ENCODE measurements at regions not wholly inside any gene's neighbourhood (a gene's known extent, or its start where the extent isn't known, plus 50 kb on each side); places are given as distances from the start of the nearest gene placed in this dataset.
"Not testable (repeated sequence)": the region's sequence is repeated elsewhere in the genome, so short reads cannot be mapped to it uniquely, and the experiment has no call there.

DNA sequence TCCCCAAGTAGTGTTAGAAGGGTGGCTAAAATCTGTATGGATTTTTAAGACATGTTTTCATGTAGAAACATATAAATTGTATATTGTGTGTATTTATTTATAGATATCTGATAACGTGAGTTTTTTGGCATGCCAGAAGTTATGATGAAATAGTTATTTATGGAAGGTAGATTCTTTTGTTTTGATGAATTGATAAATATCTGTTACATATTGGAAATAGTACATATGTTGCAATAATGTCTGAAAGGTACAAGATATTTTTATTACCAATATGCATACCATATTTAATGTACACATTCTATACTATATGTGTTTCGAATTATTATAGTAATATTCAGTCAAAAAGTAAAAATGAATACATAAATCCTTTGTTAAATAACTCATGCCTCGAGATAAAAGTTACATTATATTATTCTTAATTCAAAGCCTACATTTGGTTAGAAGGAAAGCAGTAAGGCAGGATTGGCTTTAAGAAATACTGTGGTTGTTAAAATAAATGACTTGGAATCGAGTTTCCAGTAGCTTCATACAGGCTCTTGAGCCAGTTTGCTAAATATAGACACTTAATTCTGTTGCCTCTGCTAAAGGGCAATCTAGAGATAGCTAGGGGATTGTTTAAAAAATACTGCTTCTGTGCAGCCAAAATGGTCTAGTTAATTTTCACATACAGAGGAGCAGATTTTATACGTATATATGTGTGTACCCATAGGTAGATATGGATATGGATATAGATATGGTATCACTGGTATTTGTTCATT, 1175.1 kb upstream of the B3GALT2 start:
- DNase-seq, result no peak

DNA sequence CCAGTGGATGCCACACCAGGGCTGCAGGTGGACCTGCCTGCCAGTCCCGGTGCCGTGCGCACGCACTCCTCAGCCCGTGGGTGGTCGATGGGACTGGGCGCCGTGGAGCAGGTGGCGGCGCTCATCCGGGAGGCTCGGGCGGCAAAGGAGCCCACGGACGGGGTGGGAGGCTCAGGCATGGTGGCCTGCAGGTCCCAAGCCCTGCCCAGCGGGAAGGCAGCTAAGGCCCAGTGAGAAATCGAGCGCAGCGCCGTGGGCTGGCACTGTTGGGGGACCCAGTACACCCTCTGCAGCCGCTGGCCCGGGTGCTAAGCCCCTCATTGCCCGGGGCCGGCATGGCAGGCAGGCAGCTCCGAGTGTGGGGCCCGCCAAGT, 1171.8 kb upstream of the B3GALT2 start:
- DNase-seq, result no peak

DNA sequence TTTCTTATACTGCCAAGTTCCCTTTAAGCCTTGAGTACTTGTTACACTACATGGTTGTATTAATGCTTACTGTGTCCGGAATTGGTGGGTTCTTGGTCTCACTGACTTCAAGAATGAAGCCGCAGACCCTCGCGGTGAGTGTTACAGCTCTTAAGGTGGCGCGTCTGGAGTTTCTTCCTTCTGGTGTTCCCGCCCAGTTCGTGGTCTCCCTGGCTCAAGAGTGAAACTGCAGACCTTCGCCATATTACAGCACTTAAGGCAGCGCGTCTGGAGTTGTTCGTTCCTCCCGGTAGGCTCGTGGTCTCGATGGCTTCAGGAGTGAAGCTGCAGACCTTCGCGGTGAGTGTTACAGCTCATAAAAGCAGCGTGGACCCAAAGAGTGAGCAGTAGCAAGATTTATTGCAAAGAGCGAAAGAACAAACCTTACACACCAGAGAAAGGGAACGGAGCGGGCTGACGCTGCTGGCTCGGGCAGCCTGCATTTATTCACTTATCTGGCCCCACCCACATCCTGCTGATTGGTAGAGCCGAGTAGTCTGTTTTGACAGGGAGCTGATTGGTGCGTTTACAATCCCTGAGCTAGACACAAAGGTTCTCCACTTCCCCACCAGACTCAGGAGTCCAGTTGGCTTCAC, 1171.3 kb upstream of the B3GALT2 start:
- DNase-seq, result not testable (repeated sequence)

DNA sequence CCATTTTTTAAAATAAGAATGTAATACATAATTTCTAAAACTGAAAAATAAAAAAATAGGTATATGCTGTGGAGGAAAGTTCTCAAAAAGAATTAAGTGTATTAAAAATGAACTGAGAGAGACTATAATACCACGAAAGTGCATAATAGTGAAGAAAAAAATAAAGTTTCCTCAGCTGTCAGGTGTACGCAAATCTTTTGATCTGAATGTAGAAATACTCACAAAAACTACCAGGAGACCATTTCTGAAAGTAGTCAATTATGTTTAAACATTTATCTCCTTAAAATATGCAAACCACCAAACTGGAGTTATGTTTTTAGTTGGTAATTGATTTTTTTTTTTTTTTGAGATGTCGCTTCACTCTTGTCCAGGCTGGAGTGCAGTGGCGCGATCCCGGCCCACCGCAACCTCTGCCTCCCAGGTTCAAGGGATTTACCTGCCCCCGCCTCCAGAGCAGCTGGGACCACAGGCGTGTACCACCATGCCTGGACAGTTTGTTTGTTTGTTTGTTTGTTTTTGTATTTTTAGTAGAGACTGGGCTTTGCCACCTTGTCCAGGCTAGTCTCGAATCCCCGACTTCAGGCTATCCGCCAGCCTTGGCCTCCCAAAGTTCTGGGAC, 1169.2 kb upstream of the B3GALT2 start:
- DNase-seq, result no peak

DNA sequence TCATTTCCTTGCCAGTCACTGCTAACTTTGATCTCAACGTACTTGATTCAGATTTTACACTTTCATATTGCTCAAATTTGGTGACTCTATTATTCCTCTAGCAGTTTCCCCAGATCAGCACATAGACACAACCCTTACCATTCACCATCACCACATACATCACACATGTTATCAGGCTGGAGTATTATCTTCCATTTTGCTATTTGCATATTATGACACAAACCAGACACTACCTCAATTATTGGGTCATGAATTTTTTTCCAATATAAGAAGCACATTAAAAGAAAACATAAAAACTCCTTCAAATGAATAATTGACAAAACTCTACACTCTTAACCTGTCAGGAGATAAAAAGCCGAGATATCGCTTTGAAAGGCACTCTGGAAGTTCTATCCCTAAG, 1166.7 kb upstream of the B3GALT2 start:
- DNase-seq, result no peak

DNA sequence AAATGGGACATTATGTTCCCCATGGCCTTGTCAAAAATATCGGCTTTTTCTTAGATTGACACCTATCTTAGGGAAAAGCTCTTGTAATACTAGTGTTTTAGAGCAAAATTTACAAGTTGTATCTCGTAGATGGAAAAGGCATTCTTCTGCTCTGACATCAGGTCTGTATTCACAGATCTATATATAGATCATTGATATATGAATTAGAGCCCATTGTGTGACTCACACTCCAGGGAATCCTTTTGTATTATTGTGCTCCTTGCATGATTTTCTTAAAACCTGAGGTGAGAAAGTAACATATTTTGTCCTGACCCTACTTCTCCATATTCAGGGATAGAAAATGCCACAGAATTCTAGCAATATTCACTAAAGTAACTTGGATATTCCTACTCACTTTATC, 1160.8 kb upstream of the B3GALT2 start:
- no peak for DNase-seq

DNA sequence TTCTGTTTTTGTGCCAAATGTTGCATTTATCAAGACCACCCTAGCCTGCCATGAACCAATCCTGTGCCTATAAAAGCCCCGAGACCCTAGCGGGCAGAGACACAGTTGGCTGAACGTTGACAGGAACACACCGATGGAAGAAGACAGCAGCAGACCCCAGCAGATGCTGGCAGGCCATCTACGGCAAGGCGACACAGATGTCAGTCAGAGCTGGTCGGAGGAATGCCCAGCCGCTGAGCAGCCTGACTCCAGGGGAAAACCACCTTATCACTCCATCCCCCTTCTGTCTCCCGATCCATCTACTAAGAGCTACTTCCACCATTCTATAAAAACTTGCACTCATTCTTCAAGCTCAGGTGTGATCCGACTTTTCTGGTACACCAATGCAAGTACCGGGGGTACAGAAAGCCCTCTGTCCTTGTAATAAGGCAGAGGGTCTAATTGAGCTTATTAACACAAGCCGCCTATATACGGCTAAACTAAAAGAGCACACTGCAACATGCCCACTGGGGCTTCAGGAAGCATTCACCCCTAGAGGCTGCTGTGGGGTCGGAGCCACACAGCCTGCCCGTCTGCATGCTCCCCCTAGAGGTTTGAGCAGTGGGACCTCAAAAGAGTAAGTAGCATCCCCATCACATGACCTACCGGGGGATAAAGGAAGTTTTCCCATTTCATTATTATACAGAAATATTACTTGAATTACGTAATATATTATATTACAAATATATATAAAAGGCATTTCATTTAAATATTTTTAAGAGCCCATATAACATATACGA, 1156.3 kb upstream of the B3GALT2 start:
- DNase-seq, result no peak

DNA sequence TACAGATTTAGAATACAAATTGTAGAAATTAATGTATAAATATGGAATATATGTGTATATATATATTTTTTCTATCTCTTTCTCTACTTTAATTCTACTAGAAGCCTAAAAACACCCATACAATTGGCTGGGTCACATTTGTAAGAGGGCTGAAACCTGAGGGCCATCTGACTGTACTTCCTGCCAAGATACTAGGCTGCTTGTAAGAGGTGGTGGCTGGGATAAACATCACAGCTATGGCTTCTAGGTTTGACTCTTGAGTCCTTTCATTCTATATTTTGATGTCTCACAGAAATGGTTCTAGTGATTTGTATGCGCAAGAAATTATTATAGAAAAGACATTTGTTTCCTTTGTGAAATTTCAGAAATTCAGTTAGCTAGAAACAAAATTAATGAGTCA, 1155.2 kb upstream of the B3GALT2 start:
- no peak for DNase-seq

DNA sequence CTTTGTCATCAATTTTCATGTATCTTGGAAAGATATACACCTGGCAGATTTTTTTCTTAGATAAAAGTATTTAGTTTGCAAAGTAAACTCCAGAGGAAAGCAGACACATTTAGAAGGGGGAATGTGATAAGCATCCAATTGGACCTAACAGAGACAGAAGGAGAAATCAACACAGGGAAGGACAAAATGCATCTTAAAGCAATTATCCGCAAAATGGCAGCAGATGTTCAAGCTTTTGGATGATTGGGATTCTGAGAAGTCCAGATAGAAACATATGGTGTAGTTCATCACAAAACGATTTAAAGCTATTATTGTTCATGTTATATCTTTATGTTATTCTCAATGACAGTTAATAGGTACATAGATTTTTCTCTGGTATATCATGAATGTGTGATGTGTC, 1153.1 kb upstream of the B3GALT2 start:
- DNase-seq, result no peak

DNA sequence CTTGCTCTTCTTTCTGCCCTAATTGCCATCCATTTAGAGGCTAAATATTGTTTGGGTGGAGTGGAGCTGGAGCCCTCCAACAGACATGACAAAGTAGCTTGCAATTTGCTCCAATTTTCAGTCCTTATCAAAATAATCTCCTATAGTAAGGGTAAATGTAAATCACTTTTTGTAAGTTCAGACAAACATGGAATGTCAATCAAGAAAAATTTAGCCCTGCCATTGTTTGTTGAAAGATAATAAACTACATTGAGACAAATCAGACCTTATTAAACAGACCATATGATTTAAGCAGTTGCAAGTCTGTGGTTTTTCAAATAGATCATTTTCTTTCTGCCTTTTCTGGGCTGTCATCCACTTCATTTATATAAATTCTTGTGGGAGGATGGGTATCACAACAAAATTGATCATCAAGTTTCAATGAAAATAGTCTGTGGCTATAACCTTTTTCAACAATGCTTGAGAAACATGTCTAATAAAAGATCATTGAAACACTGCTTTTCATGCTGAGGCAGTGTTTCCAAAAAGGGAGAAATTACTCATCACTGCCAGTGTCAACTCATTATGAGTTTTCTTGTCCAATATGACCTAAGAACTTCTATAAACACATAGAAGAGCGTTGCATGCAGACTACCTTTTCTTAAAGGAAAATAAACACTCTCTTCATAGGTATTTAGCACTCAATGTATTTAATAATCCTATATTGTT, 1152.0 kb upstream of the B3GALT2 start:
- DNase-seq, result no peak

DNA sequence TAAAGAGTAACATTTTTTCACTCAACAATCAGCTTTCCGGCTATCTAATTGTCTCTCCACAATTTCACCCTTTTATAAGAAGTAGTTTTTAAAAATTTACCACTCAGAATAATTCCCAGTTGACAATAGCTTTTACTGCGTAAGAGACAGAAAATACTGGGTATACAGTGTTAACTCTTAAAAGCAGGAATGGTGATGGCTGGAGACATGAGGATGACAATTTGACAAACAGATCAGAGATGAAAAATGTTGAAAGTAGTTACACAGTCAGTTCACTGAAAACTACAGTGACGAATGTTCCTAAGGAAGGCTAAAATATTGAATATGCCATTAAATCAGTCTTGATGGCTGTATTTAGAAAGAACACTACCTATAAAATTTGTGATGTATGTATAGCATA, 1146.8 kb upstream of the B3GALT2 start:
- no peak for DNase-seq

DNA sequence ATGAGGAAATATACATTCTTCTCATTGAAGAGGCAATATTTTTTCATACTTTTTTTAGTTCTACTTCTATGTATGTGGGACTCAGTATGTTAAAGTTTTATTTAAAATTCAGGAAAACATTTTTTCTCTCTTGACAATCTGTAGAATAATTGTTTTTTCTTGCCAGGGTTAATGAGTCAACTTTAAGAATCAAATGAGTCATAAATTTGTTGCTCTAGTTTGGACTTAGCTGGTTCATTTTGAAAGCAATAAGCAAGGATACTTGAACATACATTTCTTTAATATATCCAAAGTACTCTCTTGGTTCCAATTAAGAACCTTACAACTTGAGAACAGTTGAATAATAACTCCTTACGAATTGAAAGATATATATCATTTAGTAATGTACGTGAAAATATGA, 1145.3 kb upstream of the B3GALT2 start:
- no peak for DNase-seq

DNA sequence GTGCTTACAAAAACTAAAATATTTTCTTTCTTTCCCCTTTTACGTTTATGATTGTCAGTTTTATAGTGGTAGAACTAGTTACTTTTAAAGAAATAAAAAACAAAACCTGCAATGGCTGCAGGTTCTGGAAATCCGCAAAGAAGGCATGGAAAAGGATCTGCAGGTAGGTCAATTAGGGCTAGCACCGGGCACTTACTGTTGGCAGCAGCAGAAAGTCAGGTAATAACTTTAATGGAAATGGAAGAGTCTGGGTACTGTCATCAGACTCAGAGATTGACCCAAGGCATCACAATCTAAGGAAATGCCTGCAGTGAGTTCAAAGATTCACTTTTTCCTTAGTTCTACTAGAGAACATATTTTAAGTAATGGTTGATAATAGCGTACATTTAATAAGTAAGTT, 1136.3 kb upstream of the B3GALT2 start:
- no peak for DNase-seq

DNA sequence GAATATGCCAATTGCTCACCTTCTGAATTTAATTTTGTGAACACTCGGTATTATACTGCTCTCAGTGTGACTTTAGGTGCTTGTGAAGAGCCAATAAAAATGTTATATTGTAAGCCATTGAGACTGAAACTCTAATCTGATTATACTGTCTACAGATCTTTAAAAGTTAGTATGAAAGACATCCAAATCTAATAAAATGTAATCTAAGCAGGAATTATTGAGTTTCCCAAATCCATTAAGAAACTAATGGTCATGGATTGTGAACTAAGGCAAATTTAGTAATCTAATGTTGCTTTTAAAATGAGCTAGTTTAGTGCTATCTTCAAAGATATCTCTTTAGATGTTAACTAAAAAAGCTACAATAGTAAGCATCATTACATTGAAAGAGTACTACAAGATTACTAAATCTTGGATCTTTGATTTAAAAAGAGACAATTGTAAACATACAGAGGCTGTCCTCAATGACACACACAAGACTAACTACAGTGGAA, 1132.4 kb upstream of the B3GALT2 start:
- DNase-seq, result no peak

DNA sequence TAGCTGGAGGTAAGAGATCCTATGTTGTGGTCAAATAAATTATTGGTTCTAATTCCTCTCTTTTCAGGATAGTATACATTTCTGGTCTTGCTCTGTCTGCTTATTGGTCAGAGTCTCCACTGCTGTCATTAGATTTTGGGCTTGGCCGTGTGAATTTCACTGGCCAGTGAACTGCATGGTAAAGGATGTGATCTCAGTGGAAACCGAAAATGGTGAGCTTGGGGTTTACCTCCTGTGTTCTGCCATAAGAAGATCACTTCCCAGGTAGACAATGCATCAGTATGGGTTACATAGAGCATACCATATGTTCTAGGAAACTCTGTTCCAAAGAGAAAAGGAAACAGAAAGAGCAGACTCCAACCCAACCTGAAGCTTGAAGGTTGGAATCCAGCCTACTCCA, 1123.3 kb upstream of the B3GALT2 start:
- no peak for DNase-seq

DNA sequence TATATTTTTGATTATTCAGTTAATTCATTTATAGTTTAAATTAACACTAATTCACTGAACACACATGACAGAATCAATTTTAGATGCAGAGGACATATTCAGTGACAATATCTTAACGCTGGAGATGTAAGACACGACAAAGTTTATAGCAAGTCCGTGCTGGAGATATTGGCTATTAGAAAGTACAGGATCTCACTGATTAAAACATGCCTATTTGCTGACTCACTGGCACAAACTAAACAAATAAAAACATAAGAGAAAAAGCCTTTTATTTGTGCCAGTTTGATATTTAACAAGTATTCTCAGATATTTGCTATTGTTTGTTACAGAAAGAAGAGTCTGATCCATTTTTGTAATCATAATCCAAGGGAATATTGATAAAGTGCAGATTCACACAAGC, 1122.9 kb upstream of the B3GALT2 start:
- no peak for DNase-seq

DNA sequence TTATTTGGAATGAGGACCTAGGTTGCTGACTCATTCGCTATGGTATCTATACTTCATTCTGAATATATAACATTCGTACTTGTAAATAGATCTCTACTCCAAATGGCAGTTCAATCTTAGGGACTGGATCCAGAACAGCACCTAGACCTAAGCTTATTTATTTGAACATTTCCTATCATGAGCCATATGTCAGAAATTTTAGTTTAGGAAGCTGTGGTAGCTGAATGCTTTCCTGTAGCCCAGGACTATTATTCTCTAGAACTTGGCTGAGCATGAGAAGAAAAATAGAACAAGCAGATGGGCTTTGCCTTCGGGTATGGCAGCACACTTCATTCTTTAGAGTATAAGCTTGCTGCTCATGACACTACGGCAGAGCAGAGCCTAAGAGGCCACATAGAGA, 1114.4 kb upstream of the B3GALT2 start:
- no peak for DNase-seq

DNA sequence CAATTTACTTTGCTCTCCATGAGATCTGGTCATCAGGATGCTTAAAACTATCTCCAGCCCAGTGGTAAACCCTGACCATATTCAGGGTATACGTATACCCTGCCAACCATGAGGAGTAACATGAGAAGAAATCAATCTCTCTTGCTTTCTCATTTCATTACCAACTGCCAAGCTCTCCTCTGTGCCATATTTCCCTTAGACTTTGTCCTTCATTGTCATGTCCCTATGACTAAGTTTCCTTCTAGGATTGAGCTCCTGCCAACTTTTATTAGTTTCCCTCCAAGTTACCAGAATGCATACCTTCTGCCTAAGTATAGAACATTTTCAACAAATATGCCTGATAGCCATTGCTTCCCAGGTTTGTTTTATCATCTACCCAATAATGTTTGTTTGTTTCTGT, 1113.9 kb upstream of the B3GALT2 start:
- DNase-seq, result no peak

DNA sequence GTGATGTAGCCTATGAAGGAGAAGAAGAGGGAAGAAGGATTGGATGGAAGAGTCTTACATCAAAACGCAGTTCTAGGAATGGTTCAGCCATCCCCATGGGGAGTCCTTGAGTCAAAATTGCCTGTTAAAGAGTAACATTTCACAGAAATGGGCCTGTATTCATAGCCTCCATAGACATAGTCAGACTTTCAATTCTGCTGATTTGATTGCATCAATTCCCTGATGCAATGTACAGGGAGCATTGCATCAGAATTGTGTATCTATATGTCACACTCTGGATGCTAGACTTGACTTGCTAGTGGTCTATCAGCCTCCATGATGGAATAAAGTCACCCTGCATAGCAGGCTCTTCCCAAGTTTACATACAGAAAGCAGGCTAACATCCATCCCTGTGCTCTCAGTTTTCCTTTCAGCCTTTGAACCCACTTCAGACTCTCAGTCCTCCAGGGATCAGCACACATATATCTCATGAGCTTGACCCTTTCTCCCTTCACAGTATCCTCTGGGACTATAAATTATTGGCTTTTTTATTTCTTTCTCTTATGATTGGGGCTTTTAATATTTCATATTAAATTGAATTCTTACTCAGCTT, 1111.7 kb upstream of the B3GALT2 start:
- no peak for DNase-seq

DNA sequence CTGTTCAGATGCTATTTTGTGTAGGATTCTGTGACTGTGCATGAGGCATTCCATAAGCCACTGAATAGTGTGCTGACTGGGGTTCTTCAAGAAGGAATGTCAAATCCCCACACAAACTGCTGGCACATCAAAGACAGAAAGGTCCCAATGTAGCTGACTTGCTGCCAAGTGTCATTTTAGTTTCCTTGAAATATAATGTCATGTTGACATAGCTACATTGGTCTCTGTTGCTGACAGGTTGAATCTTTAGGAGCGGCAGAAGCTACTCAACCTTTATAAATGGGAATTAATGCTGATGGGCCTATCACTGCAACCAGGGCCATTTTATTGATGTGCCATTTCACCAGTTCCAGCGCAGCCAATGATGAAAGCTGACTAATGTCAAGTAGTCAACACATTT, 1110.7 kb upstream of the B3GALT2 start:
- DNase-seq, result no peak

DNA sequence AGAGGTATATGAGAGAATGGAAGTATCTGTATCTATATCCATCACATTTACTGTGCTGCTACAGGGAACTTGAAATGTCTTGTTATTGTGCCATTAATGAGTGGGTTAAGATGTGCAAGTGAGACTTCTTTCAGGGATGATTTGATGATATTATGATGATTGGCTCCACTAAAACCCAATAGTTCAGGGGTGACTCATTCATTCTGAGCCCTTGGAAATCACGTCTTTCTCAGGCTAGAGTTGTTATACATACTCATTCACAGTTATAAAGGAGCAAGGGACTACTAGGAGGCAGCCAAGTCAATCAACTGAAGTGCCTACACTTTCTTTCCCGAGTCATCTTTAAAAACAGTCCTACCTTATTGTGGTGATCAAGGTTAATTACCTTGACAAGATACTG, 1109.8 kb upstream of the B3GALT2 start:
- no peak for DNase-seq

DNA sequence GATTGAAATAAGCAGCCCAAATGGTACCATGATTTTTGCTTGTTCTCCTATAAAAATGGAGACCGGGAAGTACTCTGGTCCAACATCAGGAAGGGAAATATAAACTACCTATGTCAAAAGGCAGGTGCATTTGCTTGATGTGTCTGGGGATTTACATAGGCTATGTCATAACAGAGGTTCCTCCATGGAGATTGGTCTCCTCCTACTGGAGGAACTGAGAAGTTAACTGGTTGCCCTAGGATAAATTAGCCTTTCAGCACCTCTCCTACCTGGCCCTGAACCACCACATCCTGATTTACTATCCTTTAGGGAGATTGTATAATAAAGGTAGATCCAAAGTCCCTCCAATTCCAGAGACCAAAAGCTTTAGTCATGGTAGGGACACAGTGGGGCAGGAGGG, 1109.3 kb upstream of the B3GALT2 start:
- DNase-seq, result peak; percentile 10 to 29
